Fibroblast of lung (primary cell): ENCODE measurements at regions not wholly inside any gene's neighbourhood (a gene's known extent, or its start where the extent isn't known, plus 50 kb on each side); places are given as distances from the start of the nearest gene placed in this dataset.

ENCODE experiments used
- DNase-seq, 2 donors: peaks; one replicate each; pipeline versions ENCODE4 v3.0.0 to v3.0.0-alpha.2; 2010; ENCODE audit warnings: low read depth in 2 of 2
- H2AFZ ChIP-seq: 2 replicates; pipeline ENCODE4 v1.5.1; 2012; ENCODE audit warnings: low read length, control low read depth, inconsistent platforms
- H3K27ac ChIP-seq: 2 replicates; pipeline ENCODE4 v1.5.1; 2011; ENCODE audit warnings: low read length, control low read depth; ENCODE audit not compliant: insufficient read depth
- H3K27me3 ChIP-seq: 2 replicates; pipeline ENCODE4 v1.5.1; 2011; ENCODE audit warnings: mild to moderate bottlenecking, low read length; ENCODE audit not compliant: control insufficient read depth, insufficient read depth
- H3K36me3 ChIP-seq: 2 replicates; pipeline ENCODE4 v1.5.1; 2011; ENCODE audit warnings: low read length; ENCODE audit not compliant: control insufficient read depth, insufficient read depth
- H3K4me1 ChIP-seq: 2 replicates; pipeline ENCODE4 v1.5.1; 2011; ENCODE audit warnings: low read length; ENCODE audit not compliant: control insufficient read depth, insufficient read depth; ENCODE audit errors: extremely low read depth
- H3K4me2 ChIP-seq: 2 replicates; pipeline ENCODE4 v1.5.1; 2011; ENCODE audit warnings: low read length, control low read depth; ENCODE audit not compliant: insufficient read depth; ENCODE audit errors: extremely low read depth
- H3K4me3 ChIP-seq, 4 experiments: fragments of 200-600 bp in 1 of 4; sonication (generic) in 1 of 4; replicated peaks in 1 of 4; 2 replicates each; pipeline ENCODE4 v1.5.1; 2011 to 2016; ENCODE audit warnings: low read length in 4 of 4, low read depth in 3 of 4, mild to moderate bottlenecking in 3 of 4, control low read depth in 2 of 4, inconsistent platforms in 1 of 4, mixed read lengths in 1 of 4; ENCODE audit not compliant: insufficient read depth in 1 of 4; ENCODE audit errors: control extremely low read depth in 1 of 4
- H3K79me2 ChIP-seq: 2 replicates; pipeline ENCODE4 v1.5.1; 2012; ENCODE audit warnings: mild to moderate bottlenecking, low read length, inconsistent platforms; ENCODE audit not compliant: control insufficient read depth, insufficient read depth
- H3K9ac ChIP-seq: 2 replicates; pipeline ENCODE4 v1.5.1; 2011; ENCODE audit warnings: mild to moderate bottlenecking, low read length, control low read depth; ENCODE audit not compliant: insufficient read depth
- H3K9me3 ChIP-seq: 2 replicates; pipeline ENCODE4 v1.5.1; 2012; ENCODE audit warnings: low read depth, low read length; ENCODE audit not compliant: control insufficient read depth, insufficient read depth
- H4K20me1 ChIP-seq: 2 replicates; pipeline ENCODE4 v1.5.1; 2011; ENCODE audit warnings: low read length; ENCODE audit not compliant: control insufficient read depth, insufficient read depth; ENCODE audit errors: extremely low read depth
- CTCF ChIP-seq, 2 donors: IDR thresholded peaks in 1 of 2; conservative IDR thresholded peaks in 1 of 2; 1 replicate in 1 of 2; 2 replicates in 1 of 2; pipeline ENCODE4 v1.5.1; 2011 to 2012; ENCODE audit warnings: low read length in 2 of 2, control low read depth in 1 of 2, inconsistent platforms in 1 of 2, low read depth in 1 of 2, mild to moderate bottlenecking in 1 of 2
- EZH2 ChIP-seq: IDR thresholded peaks from 2 replicates; pipeline ENCODE4 v1.5.1; 2012; ENCODE audit warnings: low read length, control low read depth, mild to moderate bottlenecking; ENCODE audit errors: missing control alignments

GRCh38 chr11:101180481-101180880 lies 50.9 kb upstream of the PGR start:
- Histone ChIP-seq H3K27ac (no peak overlapping the region), H3K9ac (no peak overlapping the region), H3K79me2 (no peaks in the 10 kb centered on the region), H2AFZ (no peak overlapping the region), H3K4me2 (no peak overlapping the region), H3K27me3 (no peaks in the 10 kb centered on the region), H3K36me3 (no peaks in the 10 kb centered on the region), H3K4me1 (no peaks in the 10 kb centered on the region), H3K9me3 (no peaks in the 10 kb centered on the region), H3K4me3 (no peak overlapping the region), H4K20me1 (no peaks in the 10 kb centered on the region)
- no peak for TF ChIP-seq EZH2
- TF ChIP-seq CTCF (conservative IDR thresholded peaks at IDR 0.05 in 1 of 2, IDR thresholded peaks at IDR 0.05 in 1 of 2; ENCODE audit: low read depth in 1 of 2, low read length in 2 of 2) = no peak
- DNase-seq = no peak
